Astrocyte (in vitro differentiated cells and primary cell): ENCODE measurements at regions not wholly inside any gene's neighbourhood (a gene's known extent, or its start where the extent isn't known, plus 50 kb on each side); places are given as distances from the start of the nearest gene placed in this dataset.

Source experiments
- DNase-seq: peaks from one replicate; pipeline ENCODE4 v3.0.0-alpha.2; 2010; ENCODE audit warnings: low read depth
- FAIRE-seq: peaks from 2 replicates; lab custom pipeline; 2011; peaks lifted over from hg19 to GRCh38; lab: Jason Lieb, UNC
- H2AFZ ChIP-seq: 2 replicates; pipeline ENCODE4 v1.6.0; 2012; ENCODE audit warnings: low read depth, low read length, inconsistent platforms
- H3K27ac ChIP-seq: 2 replicates; pipeline ENCODE4 v1.5.1; 2011; ENCODE audit warnings: low read depth, low read length, inconsistent platforms
- H3K27me3 ChIP-seq: 2 replicates; pipeline ENCODE4 v1.6.0; 2011; ENCODE audit warnings: low read length, inconsistent platforms; ENCODE audit not compliant: insufficient read depth
- H3K36me3 ChIP-seq: 2 replicates; pipeline ENCODE4 v1.5.1; 2011; ENCODE audit warnings: low read length, inconsistent platforms; ENCODE audit not compliant: insufficient read depth
- H3K4me1 ChIP-seq: 2 replicates; pipeline ENCODE4 v1.5.1; 2011; ENCODE audit warnings: low read length, inconsistent platforms; ENCODE audit not compliant: insufficient read depth
- H3K4me2 ChIP-seq: 2 replicates; pipeline ENCODE4 v1.6.0; 2012; ENCODE audit warnings: low read length, inconsistent platforms
- H3K4me3 ChIP-seq: 2 replicates; pipeline ENCODE4 v1.5.1; 2011; ENCODE audit warnings: low read depth, mild to moderate bottlenecking, low read length, inconsistent platforms; ENCODE audit not compliant: insufficient read depth
- H3K79me2 ChIP-seq: 2 replicates; pipeline ENCODE4 v1.6.0; 2012; ENCODE audit warnings: mild to moderate bottlenecking, low read length, inconsistent platforms; ENCODE audit not compliant: insufficient read depth
- H3K9ac ChIP-seq: 2 replicates; pipeline ENCODE4 v1.6.0; 2012; ENCODE audit warnings: mild to moderate bottlenecking, low read length, inconsistent platforms
- H3K9me3 ChIP-seq: 2 replicates; pipeline ENCODE4 v1.5.1; 2012; ENCODE audit warnings: low read depth, mild to moderate bottlenecking, low read length, inconsistent platforms; ENCODE audit not compliant: insufficient read depth
- H4K20me1 ChIP-seq: 2 replicates; pipeline ENCODE4 v1.6.0; 2012; ENCODE audit warnings: low read length, inconsistent platforms; ENCODE audit not compliant: insufficient read depth
- H3K27ac Mint-ChIP-seq: one replicate; pipeline ENCODE4 v1.8.0; 2021; ENCODE audit warnings: mild to moderate bottlenecking, mixed read lengths; ENCODE audit not compliant: unreplicated experiment
- H3K27me3 Mint-ChIP-seq: one replicate; pipeline ENCODE4 v1.8.0; 2021; ENCODE audit warnings: low read depth, mixed read lengths; ENCODE audit not compliant: unreplicated experiment
- H3K36me3 Mint-ChIP-seq: one replicate; pipeline ENCODE4 v1.8.0; 2021; ENCODE audit warnings: low read depth, mixed read lengths; ENCODE audit not compliant: unreplicated experiment
- H3K4me1 Mint-ChIP-seq: one replicate; pipeline ENCODE4 v1.8.0; 2021; ENCODE audit warnings: low read depth, mixed read lengths; ENCODE audit not compliant: unreplicated experiment
- H3K4me3 Mint-ChIP-seq: one replicate; pipeline ENCODE4 v1.8.0; 2021; ENCODE audit warnings: mild to moderate bottlenecking, moderate library complexity, mixed read lengths; ENCODE audit not compliant: unreplicated experiment
- H3K9me3 Mint-ChIP-seq: one replicate; pipeline ENCODE4 v1.8.0; 2021; ENCODE audit warnings: mild to moderate bottlenecking, mixed read lengths; ENCODE audit not compliant: unreplicated experiment
- EZH2 ChIP-seq: IDR thresholded peaks from 2 replicates; pipeline ENCODE4 v1.6.1; 2012; ENCODE audit warnings: mild to moderate bottlenecking, low read length, inconsistent platforms; ENCODE audit not compliant: insufficient read depth
- TF ChIP-seq, protein P1 (sequence below): IDR thresholded peaks from 2 replicates; pipeline ENCODE4 v1.5.1; 2011; ENCODE audit warnings: low read depth, mild to moderate bottlenecking, inconsistent platforms, low read length, moderate library complexity; ENCODE audit not compliant: insufficient read depth

DNA sequence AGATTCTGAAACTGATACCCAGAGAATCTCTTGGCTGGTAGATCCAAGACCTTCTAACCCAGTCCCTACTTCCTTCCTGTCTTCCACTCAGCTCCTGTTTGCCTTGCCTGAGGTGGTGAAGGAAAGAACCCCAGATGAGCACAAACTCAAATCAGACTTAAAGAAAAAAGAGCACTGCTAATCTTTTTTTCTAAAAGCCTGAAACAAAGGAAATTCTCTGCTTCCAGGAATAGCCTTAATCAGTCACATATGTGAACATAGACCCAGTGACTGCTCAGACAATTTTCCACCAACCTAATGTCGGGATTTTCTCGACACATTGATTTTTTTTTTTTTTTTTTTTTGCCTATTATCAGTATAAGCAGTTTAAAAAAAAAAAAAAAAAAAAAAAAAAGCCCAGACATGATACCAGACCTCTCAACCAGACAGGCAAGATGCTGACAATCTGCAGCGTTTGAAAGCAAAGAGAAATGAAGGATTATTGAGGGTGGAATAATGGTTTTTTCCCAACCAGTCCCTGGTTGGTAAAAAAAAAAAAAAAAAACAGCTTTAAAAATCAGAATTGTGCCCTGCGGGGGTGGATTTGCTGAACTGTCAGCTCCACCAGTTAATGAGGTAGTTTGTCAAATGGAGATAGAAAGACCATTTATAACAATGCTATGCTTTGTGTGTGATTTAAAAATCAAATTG is 256.8 kb upstream of the RARB start:
- DNase-seq: no peak
- no peaks in the 10 kb centered on the region for H4K20me1 ChIP-seq
- no peak overlapping the region for H3K4me3 Mint-ChIP-seq
- TF ChIP-seq EZH2: no peak
- TF ChIP-seq, protein P1, sequence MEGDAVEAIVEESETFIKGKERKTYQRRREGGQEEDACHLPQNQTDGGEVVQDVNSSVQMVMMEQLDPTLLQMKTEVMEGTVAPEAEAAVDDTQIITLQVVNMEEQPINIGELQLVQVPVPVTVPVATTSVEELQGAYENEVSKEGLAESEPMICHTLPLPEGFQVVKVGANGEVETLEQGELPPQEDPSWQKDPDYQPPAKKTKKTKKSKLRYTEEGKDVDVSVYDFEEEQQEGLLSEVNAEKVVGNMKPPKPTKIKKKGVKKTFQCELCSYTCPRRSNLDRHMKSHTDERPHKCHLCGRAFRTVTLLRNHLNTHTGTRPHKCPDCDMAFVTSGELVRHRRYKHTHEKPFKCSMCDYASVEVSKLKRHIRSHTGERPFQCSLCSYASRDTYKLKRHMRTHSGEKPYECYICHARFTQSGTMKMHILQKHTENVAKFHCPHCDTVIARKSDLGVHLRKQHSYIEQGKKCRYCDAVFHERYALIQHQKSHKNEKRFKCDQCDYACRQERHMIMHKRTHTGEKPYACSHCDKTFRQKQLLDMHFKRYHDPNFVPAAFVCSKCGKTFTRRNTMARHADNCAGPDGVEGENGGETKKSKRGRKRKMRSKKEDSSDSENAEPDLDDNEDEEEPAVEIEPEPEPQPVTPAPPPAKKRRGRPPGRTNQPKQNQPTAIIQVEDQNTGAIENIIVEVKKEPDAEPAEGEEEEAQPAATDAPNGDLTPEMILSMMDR: no peak
- no peaks in the 10 kb centered on the region for H3K79me2 ChIP-seq
- H3K27ac ChIP-seq: no peak overlapping the region
- H3K4me1 ChIP-seq: no peaks in the 10 kb centered on the region
- no peak overlapping the region for H3K4me3 ChIP-seq
- H3K27me3 Mint-ChIP-seq: no peaks in the 10 kb centered on the region
- H3K36me3 ChIP-seq: no peaks in the 10 kb centered on the region
- H3K4me1 Mint-ChIP-seq: no peaks in the 10 kb centered on the region
- H3K36me3 Mint-ChIP-seq: no peaks in the 10 kb centered on the region
- no peaks in the 10 kb centered on the region for H3K27me3 ChIP-seq
- no peak overlapping the region for H2AFZ ChIP-seq
- no peaks in the 10 kb centered on the region for H3K9me3 ChIP-seq
- no peak overlapping the region for H3K27ac Mint-ChIP-seq
- H3K9me3 Mint-ChIP-seq: peaks cover 5% of the 10 kb centered on the region
- H3K4me2 ChIP-seq: no peak overlapping the region
- H3K9ac ChIP-seq: no peak overlapping the region
- FAIRE-seq: no peak

DNA sequence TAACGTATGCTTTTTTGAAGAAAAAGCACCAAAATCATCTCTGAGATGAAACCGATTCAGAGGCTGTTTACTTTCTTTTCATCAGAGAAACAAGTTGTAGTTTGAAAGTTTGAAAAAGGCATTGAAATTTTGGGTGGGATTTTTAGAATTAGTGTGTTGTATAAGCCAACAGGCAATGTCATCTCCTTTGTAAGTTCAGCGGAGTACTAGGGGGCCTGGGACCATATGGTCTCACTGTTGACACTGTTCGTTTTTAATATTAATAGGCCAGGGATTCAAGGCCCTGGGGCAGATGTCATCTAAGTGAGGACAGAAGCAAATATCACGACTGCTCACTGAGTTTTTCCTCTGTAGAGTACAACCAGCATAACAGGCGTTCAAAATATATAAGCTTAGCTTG is 256.2 kb upstream of the RARB start:
- H3K4me3 Mint-ChIP-seq: no peak overlapping the region
- H3K79me2 ChIP-seq: no peaks in the 10 kb centered on the region
- no peaks in the 10 kb centered on the region for H3K4me1 ChIP-seq
- no peak overlapping the region for H2AFZ ChIP-seq
- no peak overlapping the region for H3K27ac Mint-ChIP-seq
- no peak for DNase-seq
- H3K9me3 ChIP-seq: no peaks in the 10 kb centered on the region
- no peaks in the 10 kb centered on the region for H3K36me3 ChIP-seq
- no peak for FAIRE-seq
- H3K36me3 Mint-ChIP-seq: no peaks in the 10 kb centered on the region
- H3K27me3 Mint-ChIP-seq: no peaks in the 10 kb centered on the region
- H4K20me1 ChIP-seq: no peaks in the 10 kb centered on the region
- no peak overlapping the region for H3K4me3 ChIP-seq
- H3K9me3 Mint-ChIP-seq: peaks cover 5% of the 10 kb centered on the region
- no peak overlapping the region for H3K9ac ChIP-seq
- H3K4me1 Mint-ChIP-seq: no peaks in the 10 kb centered on the region
- H3K4me2 ChIP-seq: no peak overlapping the region
- no peak overlapping the region for H3K27ac ChIP-seq
- TF ChIP-seq, protein P1: no peak
- TF ChIP-seq EZH2: no peak
- no peaks in the 10 kb centered on the region for H3K27me3 ChIP-seq

DNA sequence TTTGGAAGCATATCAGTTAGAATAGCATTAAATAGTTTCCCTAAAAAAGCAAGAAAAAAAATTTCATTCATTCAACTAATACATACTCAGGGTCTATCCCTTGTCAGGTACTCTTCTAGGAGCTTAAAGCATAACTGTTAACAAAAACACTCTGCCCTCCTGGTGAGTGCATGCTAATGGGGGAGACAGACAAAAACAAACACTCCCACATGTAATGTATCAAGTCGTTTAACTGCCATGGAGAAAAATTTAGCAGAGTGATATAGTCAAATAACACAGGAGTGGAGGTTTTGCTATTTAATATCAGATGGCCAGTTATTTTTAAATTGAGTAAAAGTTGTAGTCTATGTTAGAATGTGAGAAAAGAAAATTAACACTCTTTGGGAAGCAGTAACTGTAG is 254.5 kb upstream of the RARB start:
- DNase-seq (no peak), FAIRE-seq (no peak)
- H3K27ac ChIP-seq: no peak overlapping the region
- H3K4me2 ChIP-seq: no peak overlapping the region
- H3K4me1 ChIP-seq: no peaks in the 10 kb centered on the region
- no peak for TF ChIP-seq EZH2
- TF ChIP-seq, protein P1: no peak
- no peak overlapping the region for H3K9ac ChIP-seq
- no peaks in the 10 kb centered on the region for H3K27me3 ChIP-seq
- no peaks in the 10 kb centered on the region for H3K79me2 ChIP-seq
- H3K36me3 Mint-ChIP-seq: no peaks in the 10 kb centered on the region
- H3K9me3 ChIP-seq: no peaks in the 10 kb centered on the region
- no peaks in the 10 kb centered on the region for H4K20me1 ChIP-seq
- no peak overlapping the region for H3K4me3 ChIP-seq
- H3K9me3 Mint-ChIP-seq: peaks cover 5% of the 10 kb centered on the region
- no peaks in the 10 kb centered on the region for H3K27me3 Mint-ChIP-seq
- no peaks in the 10 kb centered on the region for H3K36me3 ChIP-seq
- H3K4me1 Mint-ChIP-seq: no peaks in the 10 kb centered on the region
- no peak overlapping the region for H3K27ac Mint-ChIP-seq
- H2AFZ ChIP-seq: no peak overlapping the region
- H3K4me3 Mint-ChIP-seq: no peak overlapping the region
